ENCODE measurements at regions not wholly inside any gene's neighbourhood (a gene's known extent, or its start where the extent isn't known, plus 50 kb on each side); places are given as distances from the start of the nearest gene placed in this dataset.

DNA sequence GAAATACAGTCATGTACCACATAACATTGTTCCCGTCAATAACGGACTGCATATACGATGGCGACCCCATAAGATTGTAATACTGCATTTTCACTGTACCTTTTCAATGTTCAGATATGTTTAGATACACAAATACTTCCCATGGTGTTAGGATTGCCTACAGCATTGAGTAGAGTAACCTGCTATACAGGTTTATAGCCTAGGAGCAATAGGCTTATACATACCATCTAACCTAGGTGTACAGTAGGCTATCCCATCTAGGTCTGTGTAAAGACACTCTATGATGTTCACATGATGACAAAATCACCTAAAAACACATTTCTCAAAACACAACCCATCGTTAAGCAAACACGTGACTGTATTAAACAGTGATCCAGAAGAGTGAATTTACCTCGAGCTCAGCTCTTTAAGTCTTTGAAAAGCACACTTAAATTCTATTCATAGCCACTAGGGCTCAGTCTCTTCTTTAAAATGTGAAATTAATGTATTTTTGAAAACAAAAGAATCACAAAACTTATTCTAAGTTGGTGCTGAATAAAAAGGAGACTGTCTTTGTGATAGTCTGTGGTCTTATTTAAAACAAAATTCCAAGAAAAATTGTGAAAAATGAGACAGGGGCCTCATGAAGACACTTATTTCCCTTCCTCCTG lies 239.1 kb upstream of the ARID2 start:
- Histone ChIP-seq H3K4me2 (no peak overlapping the region), H3K9ac (no peak overlapping the region), H3K27ac (no peak overlapping the region), H3K4me3 (no peak overlapping the region), H3K9me3 (no peaks in the 10 kb centered on the region; the same call in 1 of the 2 replicates), H3K27me3 (no peaks in the 10 kb centered on the region), H4K20me1 (no peaks in the 10 kb centered on the region), H3K4me1 (no peaks in the 10 kb centered on the region), H3K36me3 (no peaks in the 10 kb centered on the region)
- TF ChIP-seq Cebpa-rat (IDR thresholded peaks at IDR 0.05): no peak

DNA sequence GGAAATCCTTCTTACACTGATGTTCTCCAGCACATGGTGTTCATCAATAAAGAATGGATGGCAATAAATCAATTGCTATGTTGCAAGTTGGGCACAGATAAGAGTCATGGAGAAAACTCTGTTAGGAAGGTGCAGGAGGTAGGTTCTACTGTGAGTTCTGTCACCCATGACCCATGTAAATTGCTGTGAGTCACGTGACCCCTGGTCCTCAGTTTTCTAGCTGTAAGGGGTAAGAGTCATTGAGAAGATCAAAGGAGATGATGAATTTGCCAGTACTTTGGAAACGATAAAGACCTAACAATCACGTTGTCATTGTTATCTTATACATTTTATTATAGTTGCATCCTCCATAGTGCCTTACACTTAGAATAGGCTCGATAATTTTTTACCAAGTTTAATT lies 235.2 kb upstream of the ARID2 start:
- H3K9me3 ChIP-seq: no peaks in the 10 kb centered on the region; the same call in 1 of the 2 replicates
- no peak overlapping the region for H3K4me3 ChIP-seq
- no peak overlapping the region for H3K9ac ChIP-seq
- no peak for TF ChIP-seq Cebpa-rat (IDR thresholded peaks at IDR 0.05)
- no peak overlapping the region for H3K27ac ChIP-seq
- no peaks in the 10 kb centered on the region for H3K36me3 ChIP-seq
- no peaks in the 10 kb centered on the region for H3K27me3 ChIP-seq
- H4K20me1 ChIP-seq: no peaks in the 10 kb centered on the region
- H3K4me2 ChIP-seq: no peak overlapping the region
- H3K4me1 ChIP-seq: no peaks in the 10 kb centered on the region

GRCh38 chr12:45498645-45499044 lies 230.9 kb upstream of the ARID2 start:
- no peak for TF ChIP-seq Cebpa-rat (IDR thresholded peaks at IDR 0.05)
- Histone ChIP-seq H4K20me1 (no peaks in the 10 kb centered on the region), H3K9me3 (no peaks in the 10 kb centered on the region), H3K27ac (no peak overlapping the region), H3K36me3 (no peaks in the 10 kb centered on the region), H3K9ac (no peak overlapping the region), H3K4me2 (no peak overlapping the region), H3K27me3 (no peaks in the 10 kb centered on the region), H3K4me1 (no peaks in the 10 kb centered on the region), H3K4me3 (no peak overlapping the region)

DNA sequence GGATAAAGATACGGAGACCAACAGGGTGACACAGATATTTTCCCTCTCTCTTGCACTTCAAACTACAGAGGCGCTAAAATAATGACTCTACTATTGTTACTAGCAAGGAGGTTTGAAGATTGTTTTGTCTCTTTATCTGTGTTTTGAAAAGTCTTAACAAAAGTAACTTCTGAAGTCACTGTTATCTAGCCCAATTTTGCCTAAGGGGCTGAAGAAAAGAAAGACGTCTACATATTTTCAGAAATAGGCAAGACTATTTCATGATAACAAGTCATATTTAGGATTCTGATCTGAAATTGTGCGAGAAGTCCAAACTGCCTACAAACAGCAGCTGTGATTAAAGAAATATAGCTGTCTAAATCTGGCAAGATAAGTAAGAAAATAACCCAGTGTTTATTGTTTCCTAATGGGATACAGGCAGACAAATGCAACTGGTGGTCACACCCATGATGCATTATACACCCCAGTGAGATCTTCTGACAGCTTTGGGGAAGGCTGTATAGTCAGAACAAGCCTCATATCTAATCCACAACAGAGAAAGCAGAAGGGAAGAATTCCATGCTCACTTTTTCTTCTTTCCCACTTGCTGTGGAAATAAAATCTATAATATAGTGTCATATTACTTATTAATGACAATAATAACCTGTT lies 226.9 kb upstream of the ARID2 start:
- H3K4me2 ChIP-seq: no peak overlapping the region
- no peaks in the 10 kb centered on the region for H3K36me3 ChIP-seq
- no peak overlapping the region for H3K27ac ChIP-seq
- no peaks in the 10 kb centered on the region for H3K9me3 ChIP-seq
- no peaks in the 10 kb centered on the region for H3K27me3 ChIP-seq
- H4K20me1 ChIP-seq: no peaks in the 10 kb centered on the region
- TF ChIP-seq Cebpa-rat (IDR thresholded peaks at IDR 0.05): no peak
- H3K4me3 ChIP-seq: no peak overlapping the region
- H3K4me1 ChIP-seq: no peaks in the 10 kb centered on the region
- H3K9ac ChIP-seq: no peak overlapping the region

DNA sequence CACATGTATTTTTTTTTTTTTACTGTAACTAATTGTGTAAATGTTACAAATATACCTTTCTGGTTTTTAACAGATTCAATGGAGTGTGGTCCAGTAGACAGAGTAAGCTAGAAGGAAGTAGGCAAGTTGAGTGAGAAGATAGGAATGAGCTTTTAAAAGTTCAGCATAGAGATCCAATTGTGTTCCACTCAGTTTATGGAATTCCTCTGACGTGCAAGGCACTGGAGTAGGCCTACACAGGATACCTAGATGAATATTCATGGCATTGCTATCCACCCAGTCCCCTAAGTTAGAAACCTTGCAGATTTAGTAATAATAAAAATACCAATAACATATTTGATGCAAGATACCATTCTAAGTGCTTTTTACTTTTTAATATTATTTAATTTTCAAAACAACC lies 225.6 kb upstream of the ARID2 start:
- Histone ChIP-seq H3K27ac (no peak overlapping the region), H3K9ac (no peak overlapping the region), H4K20me1 (no peaks in the 10 kb centered on the region), H3K36me3 (no peaks in the 10 kb centered on the region), H3K27me3 (no peaks in the 10 kb centered on the region), H3K4me2 (no peak overlapping the region), H3K9me3 (no peaks in the 10 kb centered on the region), H3K4me1 (no peaks in the 10 kb centered on the region), H3K4me3 (no peak overlapping the region)
- TF ChIP-seq Cebpa-rat (IDR thresholded peaks at IDR 0.05): no peak

GRCh38 chr12:45504316-45505010 lies 225.0 kb upstream of the ARID2 start:
- Histone ChIP-seq H3K27ac (no peak overlapping the region), H3K9ac (no peak overlapping the region), H4K20me1 (no peaks in the 10 kb centered on the region), H3K4me2 (no peak overlapping the region), H3K9me3 (no peaks in the 10 kb centered on the region), H3K4me3 (no peak overlapping the region), H3K4me1 (no peaks in the 10 kb centered on the region), H3K36me3 (no peaks in the 10 kb centered on the region), H3K27me3 (no peaks in the 10 kb centered on the region)
- no peak for TF ChIP-seq Cebpa-rat (IDR thresholded peaks at IDR 0.05)

DNA sequence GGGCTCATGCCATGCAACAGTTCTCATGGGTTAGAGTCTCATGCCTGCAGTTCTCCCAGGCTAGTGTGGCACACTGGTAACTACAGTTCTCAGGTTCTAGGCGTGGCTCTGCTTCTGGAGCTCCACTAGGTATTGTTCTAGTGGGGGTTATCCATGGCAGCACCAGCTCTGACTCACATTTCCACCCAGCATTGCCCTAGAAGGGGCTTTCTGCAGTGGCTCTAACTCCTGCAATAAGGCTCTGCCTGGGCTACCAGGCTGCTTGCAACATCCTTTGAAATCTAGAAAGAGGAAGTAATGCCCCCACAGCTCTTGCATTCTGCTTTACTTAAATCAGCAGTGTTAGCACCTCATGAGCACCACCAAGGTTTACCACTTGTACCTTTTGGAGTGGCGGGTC lies 220.3 kb upstream of the ARID2 start:
- no peaks in the 10 kb centered on the region for H3K9me3 ChIP-seq
- no peaks in the 10 kb centered on the region for H3K36me3 ChIP-seq
- no peak overlapping the region for H3K4me2 ChIP-seq
- no peaks in the 10 kb centered on the region for H3K4me1 ChIP-seq
- no peak overlapping the region for H3K4me3 ChIP-seq
- H3K27me3 ChIP-seq: no peaks in the 10 kb centered on the region
- H4K20me1 ChIP-seq: no peaks in the 10 kb centered on the region
- no peak for TF ChIP-seq Cebpa-rat (IDR thresholded peaks at IDR 0.05)
- no peak overlapping the region for H3K27ac ChIP-seq
- H3K9ac ChIP-seq: no peak overlapping the region

- Histone ChIP-seq H3K36me3 (no peaks in the 10 kb centered on the region), H3K4me3 (no peak overlapping the region), H3K9me3 (no peaks in the 10 kb centered on the region), H3K27ac (no peak overlapping the region), H3K4me1 (no peaks in the 10 kb centered on the region), H3K9ac (no peak overlapping the region), H3K27me3 (no peaks in the 10 kb centered on the region), H3K4me2 (no peak overlapping the region), H4K20me1 (no peaks in the 10 kb centered on the region)
- TF ChIP-seq Cebpa-rat (IDR thresholded peaks at IDR 0.05): no peak
Measured at GRCh38 chr12:45509621-45510020, 219.9 kb upstream of the ARID2 start.

DNA sequence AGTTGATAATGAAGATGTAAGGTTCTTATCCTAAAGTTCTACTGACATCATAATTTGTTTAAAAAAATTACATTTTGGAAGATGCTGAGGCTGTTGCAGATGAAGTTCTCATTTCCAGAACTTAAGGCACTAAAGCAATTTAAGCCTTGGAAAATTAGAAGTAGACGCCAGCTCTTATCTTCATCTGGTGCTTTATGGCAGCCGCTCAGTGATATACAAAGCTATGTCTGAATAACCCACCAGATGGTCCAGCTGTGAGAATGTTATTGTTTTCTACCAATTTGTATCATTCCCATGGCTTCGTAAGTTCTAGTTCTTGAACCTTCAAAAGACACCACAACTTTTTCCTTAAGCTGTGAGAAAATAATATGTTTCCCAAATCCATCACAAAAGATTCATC lies 212.1 kb upstream of the ARID2 start:
- TF ChIP-seq Cebpa-rat (IDR thresholded peaks at IDR 0.05): no peak
- Histone ChIP-seq H3K4me3 (no peak overlapping the region), H3K9me3 (0 out of 2 replicates have a peak, but pooled peaks cover 3% of the 10 kb centered on the region), H3K9ac (no peak overlapping the region), H3K4me1 (peaks cover 10% of the 10 kb centered on the region), H4K20me1 (no peaks in the 10 kb centered on the region), H3K36me3 (no peaks in the 10 kb centered on the region), H3K4me2 (no peak overlapping the region), H3K27ac (no peak overlapping the region), H3K27me3 (no peaks in the 10 kb centered on the region)

Data from BLaER1 (cell line).